Uterus (tissue), 2 donors: ENCODE measurements at regions not wholly inside any gene's neighbourhood (a gene's known extent, or its start where the extent isn't known, plus 50 kb on each side); places are given as distances from the start of the nearest gene placed in this dataset.

Experiments
- POLR2A ChIP-seq, 2 donors: fragments of 450-650 bp; IDR thresholded peaks; one replicate each; pipeline ENCODE4 v1.6.1; 2016; ENCODE audit warnings: antibody characterized with exemption in 2 of 2, mild to moderate bottlenecking in 1 of 2, moderate library complexity in 1 of 2
- TF ChIP-seq, protein P1 (sequence below), 4 experiments: fragments of 200-600 bp in 2 of 4; fragments of 450-650 bp in 2 of 4; sonication (generic) in 2 of 4; IDR thresholded peaks; one replicate each; pipeline ENCODE4 v1.5.1; 2016 to 2019; ENCODE audit warnings: antibody characterized with exemption in 4 of 4, mild to moderate bottlenecking in 2 of 4, moderate library complexity in 1 of 4

DNA sequence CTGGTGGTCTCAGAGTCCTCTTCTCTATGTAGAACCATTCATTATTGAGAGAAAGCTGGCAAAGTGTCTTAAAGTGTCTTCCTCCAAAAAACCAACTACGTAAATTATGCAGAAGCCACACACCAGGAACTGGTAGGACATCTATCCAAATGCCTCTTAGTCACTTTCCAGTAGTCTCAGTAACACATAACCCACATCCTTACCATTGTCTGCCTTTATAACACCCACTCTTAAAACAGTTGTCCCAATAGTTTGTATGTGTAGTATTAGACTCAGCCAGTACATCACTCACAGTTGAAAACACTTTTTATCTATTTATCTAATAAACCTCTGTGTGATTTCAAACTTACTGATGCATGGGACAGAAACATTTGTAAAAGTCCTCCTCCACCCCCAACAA lies 143.6 kb upstream of the HNRNPA3 start:
- TF ChIP-seq, protein P1, sequence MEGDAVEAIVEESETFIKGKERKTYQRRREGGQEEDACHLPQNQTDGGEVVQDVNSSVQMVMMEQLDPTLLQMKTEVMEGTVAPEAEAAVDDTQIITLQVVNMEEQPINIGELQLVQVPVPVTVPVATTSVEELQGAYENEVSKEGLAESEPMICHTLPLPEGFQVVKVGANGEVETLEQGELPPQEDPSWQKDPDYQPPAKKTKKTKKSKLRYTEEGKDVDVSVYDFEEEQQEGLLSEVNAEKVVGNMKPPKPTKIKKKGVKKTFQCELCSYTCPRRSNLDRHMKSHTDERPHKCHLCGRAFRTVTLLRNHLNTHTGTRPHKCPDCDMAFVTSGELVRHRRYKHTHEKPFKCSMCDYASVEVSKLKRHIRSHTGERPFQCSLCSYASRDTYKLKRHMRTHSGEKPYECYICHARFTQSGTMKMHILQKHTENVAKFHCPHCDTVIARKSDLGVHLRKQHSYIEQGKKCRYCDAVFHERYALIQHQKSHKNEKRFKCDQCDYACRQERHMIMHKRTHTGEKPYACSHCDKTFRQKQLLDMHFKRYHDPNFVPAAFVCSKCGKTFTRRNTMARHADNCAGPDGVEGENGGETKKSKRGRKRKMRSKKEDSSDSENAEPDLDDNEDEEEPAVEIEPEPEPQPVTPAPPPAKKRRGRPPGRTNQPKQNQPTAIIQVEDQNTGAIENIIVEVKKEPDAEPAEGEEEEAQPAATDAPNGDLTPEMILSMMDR (IDR thresholded peaks at IDR 0.05), result no peak
- no peak for TF ChIP-seq POLR2A (IDR thresholded peaks at IDR 0.05)
